ENCODE measurements at regions not wholly inside any gene's neighbourhood (a gene's known extent, or its start where the extent isn't known, plus 50 kb on each side); places are given as distances from the start of the nearest gene placed in this dataset.

DNA sequence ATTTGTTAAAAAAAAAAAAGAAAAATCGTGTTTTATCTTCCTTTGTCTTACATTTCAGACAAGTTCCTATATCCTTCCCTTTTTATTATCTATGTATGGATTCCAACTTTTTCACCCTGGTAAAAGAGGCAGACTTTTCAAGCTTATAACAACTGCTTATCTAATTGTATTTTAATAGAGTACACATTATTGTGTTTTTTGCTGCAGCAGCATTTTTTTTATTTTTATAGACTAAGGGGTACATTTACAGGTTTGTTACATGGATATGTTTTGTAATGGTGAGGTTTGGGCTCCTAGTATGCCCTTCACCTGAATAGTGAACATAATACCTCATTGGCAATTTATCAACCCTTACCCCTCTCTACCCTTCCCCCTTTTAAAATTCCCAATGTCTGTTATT is 195.0 kb upstream of the RGMB start:
- TF ChIP-seq SUZ12 (IDR thresholded peaks at IDR 0.05) (no peak), LEF1 (IDR thresholded peaks at IDR 0.05; ENCODE audit: borderline replicate concordance) (no peak), BHLHE40 (IDR thresholded peaks at IDR 0.05; ENCODE audit: borderline replicate concordance) (no peak)
- TF ChIP-seq, protein P1, sequence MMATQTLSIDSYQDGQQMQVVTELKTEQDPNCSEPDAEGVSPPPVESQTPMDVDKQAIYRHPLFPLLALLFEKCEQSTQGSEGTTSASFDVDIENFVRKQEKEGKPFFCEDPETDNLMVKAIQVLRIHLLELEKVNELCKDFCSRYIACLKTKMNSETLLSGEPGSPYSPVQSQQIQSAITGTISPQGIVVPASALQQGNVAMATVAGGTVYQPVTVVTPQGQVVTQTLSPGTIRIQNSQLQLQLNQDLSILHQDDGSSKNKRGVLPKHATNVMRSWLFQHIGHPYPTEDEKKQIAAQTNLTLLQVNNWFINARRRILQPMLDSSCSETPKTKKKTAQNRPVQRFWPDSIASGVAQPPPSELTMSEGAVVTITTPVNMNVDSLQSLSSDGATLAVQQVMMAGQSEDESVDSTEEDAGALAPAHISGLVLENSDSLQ (IDR thresholded peaks at IDR 0.05) = no peak
- CTCF ChIA-PET = no interaction called here

GRCh38 chr5:98581112-98581997 is 192.1 kb upstream of the RGMB start:
- POLR2A ChIA-PET = no interaction called here
- CTCF ChIA-PET = no interaction called here
- no peak for TF ChIP-seq FOXK2 (IDR thresholded peaks at IDR 0.05)
- no peak for TF ChIP-seq L3MBTL2 (conservative IDR thresholded peaks at IDR 0.05)
- TF ChIP-seq, protein P1 (IDR thresholded peaks at IDR 0.05) = no peak
- no peak for TF ChIP-seq BHLHE40 (IDR thresholded peaks at IDR 0.05; ENCODE audit: borderline replicate concordance)
- TF ChIP-seq ARNT (IDR thresholded peaks at IDR 0.05) = no peak
- no peak for TF ChIP-seq SP1 (IDR thresholded peaks at IDR 0.05)
- TF ChIP-seq SUZ12 (IDR thresholded peaks at IDR 0.05) = no peak
- TF ChIP-seq LEF1 (IDR thresholded peaks at IDR 0.05; ENCODE audit: borderline replicate concordance) = no peak
- no peak for TF ChIP-seq TARDBP (IDR thresholded peaks at IDR 0.05)
- no peak for TF ChIP-seq CTBP1 (IDR thresholded peaks at IDR 0.05; ENCODE audit: borderline replicate concordance)
- no peak for TF ChIP-seq NFRKB (IDR thresholded peaks at IDR 0.05)
- no peak for TF ChIP-seq ELF4 (IDR thresholded peaks at IDR 0.05)
- no peak for TF ChIP-seq HDGF (IDR thresholded peaks at IDR 0.05; ENCODE audit: borderline replicate concordance)
- no peak for TF ChIP-seq ZNF384 (IDR thresholded peaks at IDR 0.05)

More for the DNA sequence above, 195.0 kb upstream of the RGMB start:
- POLR2A ChIA-PET = no interaction called here
- no peak for DNase-seq (ENCODE audit: extremely low spot score)

GRCh38 chr5:98583586-98583985 is 189.9 kb upstream of the RGMB start:
- POLR2A ChIA-PET = no interaction called here

More at GRCh38 chr5:98581112-98581997, 192.1 kb upstream of the RGMB start:
- DNase-seq (ENCODE audit: extremely low spot score) = no peak

GRCh38 chr5:98585661-98586310 is 187.7 kb upstream of the RGMB start:
- no peak for TF ChIP-seq SP1 (IDR thresholded peaks at IDR 0.05)
- no peak for TF ChIP-seq NFRKB (IDR thresholded peaks at IDR 0.05)
- no peak for TF ChIP-seq FOXK2 (IDR thresholded peaks at IDR 0.05)
- no peak for TF ChIP-seq ELF4 (IDR thresholded peaks at IDR 0.05)
- no peak for TF ChIP-seq ARNT (IDR thresholded peaks at IDR 0.05)
- no peak for TF ChIP-seq LEF1 (IDR thresholded peaks at IDR 0.05; ENCODE audit: borderline replicate concordance)
- TF ChIP-seq BHLHE40 (IDR thresholded peaks at IDR 0.05; ENCODE audit: borderline replicate concordance) = no peak
- TF ChIP-seq CTBP1 (IDR thresholded peaks at IDR 0.05; ENCODE audit: borderline replicate concordance) = no peak
- no peak for TF ChIP-seq FOXA1 (IDR thresholded peaks at IDR 0.05)
- TF ChIP-seq ZNF384 (IDR thresholded peaks at IDR 0.05) = no peak
- TF ChIP-seq HDGF (IDR thresholded peaks at IDR 0.05; ENCODE audit: borderline replicate concordance) = no peak
- no peak for TF ChIP-seq L3MBTL2 (conservative IDR thresholded peaks at IDR 0.05)
- TF ChIP-seq, protein P1 (IDR thresholded peaks at IDR 0.05) = no peak
- TF ChIP-seq SUZ12 (IDR thresholded peaks at IDR 0.05) = no peak
- TF ChIP-seq TARDBP (IDR thresholded peaks at IDR 0.05) = no peak
- no peak for TF ChIP-seq FOXM1 (IDR thresholded peaks at IDR 0.05; ENCODE audit: borderline replicate concordance)
- POLR2A ChIA-PET = no interaction called here
- DNase-seq (ENCODE audit: extremely low spot score) = no peak
- CTCF ChIA-PET = no interaction called here

More at GRCh38 chr5:98583586-98583985, 189.9 kb upstream of the RGMB start:
- no peak for DNase-seq (ENCODE audit: extremely low spot score)
- CTCF ChIA-PET = no interaction called here
- TF ChIP-seq FOXA1 (IDR thresholded peaks at IDR 0.05) (no peak), CTBP1 (IDR thresholded peaks at IDR 0.05; ENCODE audit: borderline replicate concordance) (no peak)

GRCh38 chr5:98586581-98586980 is 186.9 kb upstream of the RGMB start:
- no peak for TF ChIP-seq FOXM1 (IDR thresholded peaks at IDR 0.05; ENCODE audit: borderline replicate concordance)
- no peak for TF ChIP-seq ELF4 (IDR thresholded peaks at IDR 0.05)
- TF ChIP-seq HDGF (IDR thresholded peaks at IDR 0.05; ENCODE audit: borderline replicate concordance) = no peak
- no peak for TF ChIP-seq SUZ12 (IDR thresholded peaks at IDR 0.05)
- no peak for TF ChIP-seq L3MBTL2 (conservative IDR thresholded peaks at IDR 0.05)
- no peak for TF ChIP-seq LEF1 (IDR thresholded peaks at IDR 0.05; ENCODE audit: borderline replicate concordance)
- no peak for TF ChIP-seq SP1 (IDR thresholded peaks at IDR 0.05)
- no peak for TF ChIP-seq NFRKB (IDR thresholded peaks at IDR 0.05)
- no peak for TF ChIP-seq CTBP1 (IDR thresholded peaks at IDR 0.05; ENCODE audit: borderline replicate concordance)
- TF ChIP-seq TARDBP (IDR thresholded peaks at IDR 0.05) = no peak
- no peak for TF ChIP-seq ARNT (IDR thresholded peaks at IDR 0.05)
- TF ChIP-seq BHLHE40 (IDR thresholded peaks at IDR 0.05; ENCODE audit: borderline replicate concordance) = no peak
- no peak for DNase-seq (ENCODE audit: extremely low spot score)
- ChIA-PET CTCF (no interaction called here), POLR2A (no interaction called here)

- CTCF ChIA-PET = interaction anchor here (0.7 kb wide), 1 partner anchor 1001 kb away, joined by 3 read pairs; no protein-coding TSS in a partner anchor
- POLR2A ChIA-PET = no interaction called here
- TF ChIP-seq, protein P1 (IDR thresholded peaks at IDR 0.05) = no peak
- TF ChIP-seq ELF4 (IDR thresholded peaks at IDR 0.05) (no peak), HDGF (IDR thresholded peaks at IDR 0.05; ENCODE audit: borderline replicate concordance) (no peak), FOXM1 (IDR thresholded peaks at IDR 0.05; ENCODE audit: borderline replicate concordance) (no peak), ARNT (IDR thresholded peaks at IDR 0.05) (no peak), SP1 (IDR thresholded peaks at IDR 0.05) (no peak), NFRKB (IDR thresholded peaks at IDR 0.05) (no peak), TARDBP (IDR thresholded peaks at IDR 0.05) (no peak), BHLHE40 (IDR thresholded peaks at IDR 0.05; ENCODE audit: borderline replicate concordance) (no peak), L3MBTL2 (conservative IDR thresholded peaks at IDR 0.05) (no peak)
- DNase-seq (ENCODE audit: extremely low spot score) = no peak
Observed at GRCh38 chr5:98587166-98587565, 186.3 kb upstream of the RGMB start.
